ENCODE measurements at regions not wholly inside any gene's neighbourhood (a gene's known extent, or its start where the extent isn't known, plus 50 kb on each side); places are given as distances from the start of the nearest gene placed in this dataset.

DNA sequence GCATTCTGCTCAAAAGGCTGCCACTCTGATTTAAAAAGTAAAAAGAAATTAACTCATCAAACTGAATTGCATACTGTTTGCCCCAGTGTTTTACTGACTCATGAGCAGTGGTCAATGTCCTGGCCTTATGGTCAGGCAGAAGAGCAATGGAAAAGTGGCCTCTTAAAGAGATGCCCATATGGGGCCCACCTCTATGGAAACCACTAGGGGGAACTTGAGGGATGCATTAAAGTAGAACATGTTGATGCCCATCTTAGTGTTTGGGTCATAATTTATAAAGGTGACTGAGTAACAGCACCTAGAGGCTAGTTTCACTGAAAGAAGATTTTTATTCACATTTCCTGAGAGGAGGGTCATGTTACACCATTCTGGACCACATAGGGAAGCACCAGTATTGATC is 66.5 kb upstream of the RNU6-1 start:
- Mint-ChIP-seq H3K36me3 (ENCODE audit: unreplicated experiment) (no peaks in the 10 kb centered on the region), H3K4me3 (ENCODE audit: unreplicated experiment) (no peak overlapping the region), H3K27me3 (ENCODE audit: unreplicated experiment) (no peaks in the 10 kb centered on the region), H3K9me3 (ENCODE audit: unreplicated experiment) (peaks cover 2% of the 10 kb centered on the region), H3K4me1 (ENCODE audit: low read depth, unreplicated experiment) (no peaks in the 10 kb centered on the region), H3K27ac (ENCODE audit: unreplicated experiment) (no peak overlapping the region)
- no peak for DNase-seq
- no peak for TF ChIP-seq CTCF (IDR thresholded peaks at IDR 0.05; ENCODE audit: partially characterized antibody, unreplicated experiment)

- H3K27ac Mint-ChIP-seq (ENCODE audit: unreplicated experiment) = no peak overlapping the region
- H3K27me3 Mint-ChIP-seq (ENCODE audit: unreplicated experiment) = no peaks in the 10 kb centered on the region
- no peak overlapping the region for H3K4me3 Mint-ChIP-seq (ENCODE audit: unreplicated experiment)
- peaks cover 5% of the 10 kb centered on the region for H3K36me3 Mint-ChIP-seq (ENCODE audit: unreplicated experiment)
- DNase-seq = no peak
- H3K9me3 Mint-ChIP-seq (ENCODE audit: unreplicated experiment) = peaks cover 4% of the 10 kb centered on the region
- H3K4me1 Mint-ChIP-seq (ENCODE audit: low read depth, unreplicated experiment) = no peaks in the 10 kb centered on the region
- no peak for TF ChIP-seq CTCF (IDR thresholded peaks at IDR 0.05; ENCODE audit: partially characterized antibody, unreplicated experiment)
Measured at GRCh38 chr15:67907184-67907723, 67.4 kb upstream of the RNU6-1 start.

DNA sequence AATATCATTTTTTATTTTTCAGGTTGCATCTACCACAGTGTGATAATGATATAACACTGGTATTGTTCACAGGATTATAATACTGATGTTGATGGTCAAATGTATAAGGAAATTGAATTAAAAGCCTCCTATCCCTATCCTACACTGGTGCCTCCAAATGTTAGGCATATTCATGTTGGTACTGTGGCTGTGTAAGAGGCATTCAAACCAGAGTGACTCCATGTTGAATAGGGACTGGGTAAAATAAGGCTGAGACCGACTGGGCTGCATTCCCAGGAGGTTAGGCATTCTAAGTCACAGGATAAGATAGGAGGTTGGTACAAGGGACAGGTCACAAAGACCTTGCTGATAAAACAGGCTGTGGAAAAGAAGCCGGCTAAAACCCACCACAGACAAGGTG is 68.9 kb upstream of the RNU6-1 start:
- no peak for TF ChIP-seq CTCF (IDR thresholded peaks at IDR 0.05; ENCODE audit: partially characterized antibody, unreplicated experiment)
- Mint-ChIP-seq H3K4me1 (ENCODE audit: low read depth, unreplicated experiment) (peaks cover 2% of the 10 kb centered on the region), H3K36me3 (ENCODE audit: unreplicated experiment) (peaks cover 5% of the 10 kb centered on the region), H3K27ac (ENCODE audit: unreplicated experiment) (no peak overlapping the region), H3K27me3 (ENCODE audit: unreplicated experiment) (no peaks in the 10 kb centered on the region), H3K4me3 (ENCODE audit: unreplicated experiment) (no peak overlapping the region), H3K9me3 (ENCODE audit: unreplicated experiment) (peaks cover 2% of the 10 kb centered on the region)
- DNase-seq = no peak

DNA sequence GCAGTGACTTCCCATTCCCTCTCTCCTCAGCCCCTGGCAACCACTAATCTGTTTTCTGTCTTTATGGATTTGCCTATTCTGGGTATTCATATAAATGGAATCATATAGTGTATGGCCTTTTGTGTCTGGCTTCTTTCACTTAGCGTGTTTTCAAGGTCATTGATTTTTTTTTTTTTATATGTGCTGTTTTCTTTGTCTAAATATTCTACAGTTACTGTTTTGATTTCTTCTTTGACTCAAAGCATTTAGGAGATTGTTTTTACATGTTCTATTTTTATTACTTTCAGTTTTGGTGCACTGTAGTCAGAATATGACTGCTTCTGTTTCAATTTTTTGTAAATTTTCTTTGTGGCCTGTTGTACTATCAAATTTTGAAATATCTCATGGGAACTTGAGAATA is 71.9 kb upstream of the RNU6-1 start:
- peaks cover 28% of the 10 kb centered on the region for H3K4me1 Mint-ChIP-seq (ENCODE audit: low read depth, unreplicated experiment)
- H3K4me3 Mint-ChIP-seq (ENCODE audit: unreplicated experiment) = no peak overlapping the region
- TF ChIP-seq CTCF (IDR thresholded peaks at IDR 0.05; ENCODE audit: partially characterized antibody, unreplicated experiment) = no peak
- no peak for DNase-seq
- no peaks in the 10 kb centered on the region for H3K27me3 Mint-ChIP-seq (ENCODE audit: unreplicated experiment)
- peaks cover 5% of the 10 kb centered on the region for H3K36me3 Mint-ChIP-seq (ENCODE audit: unreplicated experiment)
- H3K9me3 Mint-ChIP-seq (ENCODE audit: unreplicated experiment) = peaks cover 2% of the 10 kb centered on the region
- H3K27ac Mint-ChIP-seq (ENCODE audit: unreplicated experiment) = no peak overlapping the region

GRCh38 chr15:67914028-67914427 is 74.2 kb upstream of the RNU6-1 start:
- DNase-seq = no peak
- peak overlapping the region; percentile 99 for H3K27ac Mint-ChIP-seq (ENCODE audit: unreplicated experiment)
- peak overlapping the region; percentile 68 for H3K4me3 Mint-ChIP-seq (ENCODE audit: unreplicated experiment)
- H3K4me1 Mint-ChIP-seq (ENCODE audit: low read depth, unreplicated experiment) = peaks cover 42% of the 10 kb centered on the region
- H3K27me3 Mint-ChIP-seq (ENCODE audit: unreplicated experiment) = peaks cover 2% of the 10 kb centered on the region
- peaks cover 5% of the 10 kb centered on the region for H3K36me3 Mint-ChIP-seq (ENCODE audit: unreplicated experiment)
- peaks cover 4% of the 10 kb centered on the region for H3K9me3 Mint-ChIP-seq (ENCODE audit: unreplicated experiment)
- TF ChIP-seq CTCF (IDR thresholded peaks at IDR 0.05; ENCODE audit: partially characterized antibody, unreplicated experiment) = no peak
